H7 (cell line): ENCODE measurements at regions not wholly inside any gene's neighbourhood (a gene's known extent, or its start where the extent isn't known, plus 50 kb on each side); places are given as distances from the start of the nearest gene placed in this dataset.

ENCODE experiments used
- DNase-seq: peaks from one replicate; pipeline ENCODE4 v3.0.0; 2012
- H3K27me3 ChIP-seq: 2 replicates; pipeline ENCODE4 v1.6.0; 2011; ENCODE audit warnings: mild to moderate bottlenecking, low read length; ENCODE audit not compliant: control insufficient read depth, insufficient read depth
- H3K36me3 ChIP-seq: replicated peaks from 2 replicates; pipeline ENCODE4 v1.5.1; 2011; ENCODE audit warnings: low read length; ENCODE audit not compliant: control insufficient read depth, insufficient read depth
- H3K4me3 ChIP-seq: 2 replicates; pipeline ENCODE4 v1.5.1; 2011; ENCODE audit warnings: low read depth, mild to moderate bottlenecking, control low read depth, low read length, moderate library complexity; ENCODE audit not compliant: insufficient read depth

DNA sequence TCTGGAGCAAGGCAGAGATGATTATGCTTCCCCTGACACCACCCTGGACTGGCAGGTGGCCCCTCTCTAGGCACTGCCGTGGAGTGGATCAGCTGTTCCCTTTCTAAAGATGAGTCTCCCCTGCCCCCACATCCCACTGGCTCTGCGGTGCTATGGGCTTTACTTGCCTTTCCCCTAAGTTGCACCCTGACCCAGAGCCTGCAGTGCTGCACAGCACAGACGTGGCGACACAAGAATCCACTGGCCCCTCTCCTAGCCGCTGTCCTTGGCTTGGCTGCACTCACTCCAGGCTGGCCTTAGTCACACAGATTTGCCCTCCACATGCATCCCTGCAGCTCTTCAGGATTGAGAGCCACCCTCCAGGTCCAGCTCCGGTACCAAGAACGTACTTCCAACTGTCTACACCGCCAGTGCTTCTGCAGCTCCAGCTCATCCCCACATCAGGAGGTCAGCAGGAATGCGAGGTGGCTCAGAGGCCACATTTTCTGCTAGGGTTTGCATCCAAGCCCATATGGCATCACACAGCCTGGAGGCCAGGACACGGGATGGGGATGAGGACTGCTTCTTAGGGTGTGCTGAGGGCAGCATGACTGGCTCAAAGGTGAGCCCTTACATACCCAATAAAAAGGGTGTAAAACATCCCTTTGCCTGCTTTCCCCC, 82.4 kb upstream of the RASGRF1 start:
- no peaks in the 10 kb centered on the region for H3K36me3 ChIP-seq
- DNase-seq, result no peak
- no peak overlapping the region for H3K4me3 ChIP-seq
- H3K27me3 ChIP-seq, result no peaks in the 10 kb centered on the region

DNA sequence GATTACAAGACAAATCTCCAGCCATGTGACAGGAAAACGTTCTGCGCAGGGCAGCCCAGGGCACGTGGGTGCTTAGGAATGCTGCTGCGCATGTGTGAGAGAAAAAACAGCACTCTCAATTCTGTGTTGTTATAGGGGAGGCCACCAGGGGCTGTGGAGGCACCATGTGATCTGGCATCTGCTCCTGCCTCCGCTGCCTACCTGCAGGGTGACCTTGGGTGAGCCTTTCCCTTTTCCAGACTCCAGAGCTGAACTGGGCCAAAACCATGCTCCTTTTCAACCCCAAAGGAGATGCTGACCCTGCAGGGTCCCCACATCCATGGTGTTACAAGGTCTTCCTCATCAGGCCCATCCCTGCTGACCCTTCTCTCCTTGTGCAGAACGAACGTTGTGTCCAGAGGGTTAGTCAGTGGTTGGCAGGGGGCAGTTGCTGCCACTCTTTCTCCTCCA, 81.5 kb upstream of the RASGRF1 start:
- DNase-seq, result peak; percentile 73
- H3K27me3 ChIP-seq, result no peaks in the 10 kb centered on the region
- no peak overlapping the region for H3K4me3 ChIP-seq
- no peaks in the 10 kb centered on the region for H3K36me3 ChIP-seq

DNA sequence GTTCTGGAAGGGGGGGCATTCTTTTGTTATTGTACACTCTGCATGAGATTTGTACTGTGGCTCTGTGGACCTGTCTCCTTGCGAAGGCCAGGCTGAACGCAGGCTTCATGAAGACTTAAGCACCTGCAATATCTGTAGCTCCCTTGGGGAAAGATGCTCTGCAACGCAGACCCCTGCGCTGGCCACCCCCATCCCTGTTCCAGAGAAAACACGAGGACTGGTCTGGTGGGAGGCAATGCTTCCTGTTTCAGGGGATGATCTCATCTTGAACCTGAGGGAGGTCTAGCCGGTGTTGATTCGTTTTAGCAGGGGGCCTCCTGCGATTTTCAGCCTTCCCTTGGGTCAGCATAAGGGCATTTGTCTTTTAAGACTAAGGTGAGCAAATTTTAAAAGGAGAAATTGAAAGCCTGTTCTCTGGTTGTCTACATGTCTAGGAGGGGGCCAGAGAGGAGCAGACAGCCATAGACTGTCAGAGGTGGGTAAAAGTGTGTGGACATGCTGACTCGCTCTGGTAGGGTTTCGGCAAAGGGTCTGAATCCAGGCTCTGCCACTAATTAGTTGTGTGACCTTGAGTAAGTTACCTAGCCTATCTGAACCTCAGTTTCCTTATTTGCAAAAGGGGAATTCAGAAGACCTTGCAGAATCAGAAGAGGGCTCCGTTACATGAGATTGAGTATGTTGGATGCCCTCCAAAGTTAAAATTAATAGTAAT, 80.9 kb upstream of the RASGRF1 start:
- peak; percentile 3 for DNase-seq
- Histone ChIP-seq H3K27me3 (no peaks in the 10 kb centered on the region), H3K36me3 (no peaks in the 10 kb centered on the region), H3K4me3 (no peak overlapping the region)

DNA sequence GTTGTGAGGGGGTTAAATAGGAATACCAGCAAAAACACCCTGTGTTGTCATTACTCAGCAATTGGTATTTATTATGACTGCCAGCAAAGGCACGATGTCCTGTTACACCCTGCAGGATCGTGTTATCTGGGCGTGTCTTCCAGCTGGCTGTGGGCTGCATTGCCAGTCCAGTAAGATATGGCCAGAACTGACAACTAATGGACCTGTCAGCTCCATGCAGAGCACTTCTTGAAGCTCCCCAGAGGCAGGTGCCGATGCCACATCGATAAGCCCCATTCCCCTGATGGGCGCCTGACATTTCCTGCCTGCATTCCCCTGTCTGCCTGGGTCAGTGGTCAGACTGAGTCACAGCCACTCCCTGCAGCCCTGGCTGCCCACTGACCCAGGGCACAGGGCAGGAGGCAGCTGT, 79.7 kb upstream of the RASGRF1 start:
- Histone ChIP-seq H3K4me3 (no peak overlapping the region), H3K27me3 (no peaks in the 10 kb centered on the region), H3K36me3 (no peaks in the 10 kb centered on the region)
- DNase-seq, result no peak

DNA sequence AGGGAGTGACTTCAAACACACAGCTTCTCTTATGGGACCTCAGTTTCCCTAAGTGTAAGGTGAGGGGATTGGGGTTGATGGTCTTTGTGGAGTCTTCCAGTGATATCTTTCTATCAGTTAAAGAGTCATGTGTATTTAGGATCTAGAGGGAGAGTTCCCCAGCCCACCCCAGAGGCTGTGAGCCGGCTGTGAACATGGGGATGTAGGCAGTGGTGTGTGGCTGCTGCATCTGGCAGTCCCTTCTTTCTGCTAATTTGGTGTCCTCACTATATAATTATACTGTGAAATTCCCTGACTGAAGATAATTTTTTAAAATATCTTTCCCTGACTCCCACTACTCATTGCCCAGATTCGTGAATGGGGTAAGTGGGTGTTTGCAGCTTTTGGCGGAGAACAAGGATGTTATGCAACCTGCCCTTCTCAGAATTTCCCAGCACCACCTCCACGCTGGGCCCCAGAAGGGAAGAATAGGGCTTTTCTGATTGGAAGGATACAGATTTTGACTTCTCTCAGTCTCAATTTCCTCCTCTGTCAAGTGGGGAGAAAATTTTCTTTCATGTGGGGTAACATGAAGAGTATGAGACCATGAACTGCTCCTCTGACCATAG, 79.0 kb upstream of the RASGRF1 start:
- H3K27me3 ChIP-seq, result no peaks in the 10 kb centered on the region
- H3K4me3 ChIP-seq, result no peak overlapping the region
- DNase-seq, result no peak
- H3K36me3 ChIP-seq, result no peaks in the 10 kb centered on the region

DNA sequence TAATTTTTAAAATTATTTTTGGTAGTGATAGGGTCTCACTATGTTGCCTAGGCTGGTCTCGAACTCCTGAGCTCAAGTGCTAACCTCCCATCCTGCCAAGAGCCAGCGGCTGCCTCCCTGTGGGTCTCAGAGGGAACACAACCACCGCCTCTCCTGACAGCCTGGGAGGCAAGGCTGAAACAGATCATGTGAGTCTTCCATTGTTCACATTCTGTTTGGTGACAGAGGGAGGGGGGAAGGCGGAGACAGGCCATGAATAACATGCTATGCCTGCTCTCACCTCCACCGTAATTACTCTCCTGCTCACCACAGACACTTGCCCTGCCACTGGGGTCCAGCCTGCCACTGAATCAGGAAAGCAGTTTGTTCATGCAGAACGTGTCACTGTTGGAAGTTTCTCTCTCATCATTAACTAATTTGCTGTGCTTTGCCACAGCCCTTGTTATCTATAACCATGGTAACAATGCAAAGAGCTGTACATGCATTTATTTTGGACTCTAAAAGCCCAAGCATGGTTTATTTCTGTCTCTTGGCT, 78.4 kb upstream of the RASGRF1 start:
- Histone ChIP-seq H3K4me3 (no peak overlapping the region), H3K36me3 (no peaks in the 10 kb centered on the region), H3K27me3 (no peaks in the 10 kb centered on the region)
- DNase-seq, result peak; percentile 80

DNA sequence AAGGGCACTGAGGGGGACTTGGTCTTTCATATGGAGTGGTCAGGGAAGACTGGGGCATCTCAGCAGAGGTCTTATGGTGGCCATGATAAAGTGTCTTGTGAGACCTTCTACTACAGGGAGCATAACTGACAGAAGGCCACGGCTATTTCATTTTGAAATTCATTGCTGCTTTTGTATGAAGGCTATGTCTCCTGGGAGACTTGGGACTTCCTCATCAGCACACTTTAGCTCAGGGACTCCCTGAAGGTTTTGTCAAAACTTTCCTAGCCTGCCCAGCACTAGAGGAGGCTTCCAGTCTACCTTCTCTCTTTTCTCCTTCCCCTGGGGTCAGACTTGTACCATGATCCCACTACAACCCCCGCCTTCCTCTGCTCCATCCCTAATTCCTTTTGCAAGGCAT, 77.2 kb upstream of the RASGRF1 start:
- Histone ChIP-seq H3K36me3 (no peaks in the 10 kb centered on the region), H3K4me3 (no peak overlapping the region), H3K27me3 (no peaks in the 10 kb centered on the region)
- DNase-seq, result no peak

DNA sequence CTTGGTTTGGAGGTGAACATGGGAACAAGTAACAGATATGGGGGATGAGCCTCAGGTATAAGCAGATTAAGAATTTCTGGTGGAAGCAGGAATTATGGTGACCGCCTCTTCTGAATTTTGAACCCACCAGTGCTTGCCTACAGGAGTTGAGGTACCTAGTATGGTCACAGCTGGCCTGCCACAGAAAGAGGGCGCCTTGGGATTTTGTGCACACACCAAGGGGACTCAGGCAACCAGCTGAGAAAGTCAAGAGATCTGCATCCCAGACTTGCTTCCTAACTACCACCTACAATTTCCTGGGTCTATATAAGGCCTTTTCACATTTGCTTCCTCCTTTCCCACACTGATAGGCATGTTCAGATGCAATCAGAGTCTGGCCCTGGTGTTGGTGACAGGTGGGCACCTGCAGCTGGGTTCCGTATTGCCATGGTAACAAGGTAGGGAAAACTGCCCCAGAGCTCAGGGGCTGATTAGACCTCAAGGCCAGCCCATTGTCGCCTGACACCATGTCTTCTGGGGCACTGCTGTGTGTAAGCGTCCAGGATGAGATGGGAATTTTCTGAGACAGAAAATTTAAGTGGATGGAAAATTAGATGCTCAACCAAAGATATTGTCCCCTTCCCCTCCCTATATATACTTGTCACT, 75.9 kb upstream of the RASGRF1 start:
- Histone ChIP-seq H3K4me3 (no peak overlapping the region), H3K36me3 (no peaks in the 10 kb centered on the region), H3K27me3 (no peaks in the 10 kb centered on the region)
- DNase-seq, result no peak

DNA sequence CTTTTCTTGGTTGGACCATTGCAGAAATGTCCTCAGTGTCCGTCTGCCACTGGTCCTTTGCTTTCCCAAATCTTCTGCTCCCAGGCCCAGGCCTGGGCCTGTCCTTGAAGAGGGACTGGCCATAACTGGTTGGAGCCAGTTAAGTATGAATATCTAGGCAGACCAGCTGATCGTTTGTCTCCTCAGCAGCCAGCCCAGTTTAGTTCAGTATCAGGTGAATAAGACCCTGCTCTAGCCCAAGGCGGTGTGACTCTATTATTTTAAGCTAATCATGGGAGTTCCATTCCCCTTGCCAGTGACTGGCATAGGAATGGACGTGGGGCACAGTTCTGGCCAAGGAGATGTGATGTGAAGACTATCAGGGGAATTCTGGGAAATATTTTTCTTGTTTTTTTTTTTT, 73.9 kb upstream of the RASGRF1 start:
- Histone ChIP-seq H3K27me3 (no peaks in the 10 kb centered on the region), H3K36me3 (no peaks in the 10 kb centered on the region)
- no peak for DNase-seq

DNA sequence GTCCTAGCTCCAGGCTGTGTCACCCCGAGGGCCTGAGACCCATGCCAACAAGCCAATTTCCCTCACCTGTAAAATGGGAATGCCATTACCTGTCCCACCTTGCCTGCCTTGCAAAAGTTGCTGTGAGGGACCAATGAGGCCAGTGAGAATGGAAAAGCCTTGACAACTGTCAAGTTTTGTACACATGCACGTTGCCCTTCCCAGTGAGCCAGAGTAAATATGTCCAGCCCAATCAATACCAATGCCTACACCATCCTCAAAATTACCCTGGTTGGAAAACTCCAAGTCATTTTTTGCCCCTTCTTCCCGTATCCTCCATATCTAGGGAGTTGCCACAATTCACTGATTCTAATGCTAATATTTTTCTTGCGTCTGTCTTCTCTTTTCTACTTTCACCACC, 73.5 kb upstream of the RASGRF1 start:
- Histone ChIP-seq H3K36me3 (no peaks in the 10 kb centered on the region), H3K27me3 (no peaks in the 10 kb centered on the region), H3K4me3 (no peak overlapping the region)
- no peak for DNase-seq

More for the DNA sequence above, 73.9 kb upstream of the RASGRF1 start:
- H3K4me3 ChIP-seq, result no peak overlapping the region

DNA sequence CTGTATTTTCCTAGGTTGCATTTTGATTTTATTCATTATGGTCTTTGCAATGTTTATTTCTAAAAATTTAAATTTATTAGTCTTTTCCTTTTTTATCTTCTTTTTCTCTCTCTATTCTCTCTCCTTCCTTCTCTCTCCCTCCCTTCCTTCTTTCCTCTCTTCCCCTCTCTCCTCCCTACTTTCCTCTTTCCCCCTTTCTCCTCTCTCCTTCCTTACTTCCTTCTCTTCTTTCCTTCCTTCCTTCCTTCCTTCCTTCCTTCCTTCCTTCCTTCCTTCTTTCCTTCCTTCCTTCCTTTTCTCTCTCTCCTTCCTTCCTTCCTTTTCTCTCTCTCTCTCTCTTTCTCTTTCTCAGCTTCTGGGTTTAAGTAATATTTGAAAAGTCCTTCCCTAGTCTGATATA, 72.8 kb upstream of the RASGRF1 start:
- H3K27me3 ChIP-seq, result no peaks in the 10 kb centered on the region
- H3K36me3 ChIP-seq, result no peaks in the 10 kb centered on the region
- DNase-seq, result no peak
- H3K4me3 ChIP-seq, result no peak overlapping the region

DNA sequence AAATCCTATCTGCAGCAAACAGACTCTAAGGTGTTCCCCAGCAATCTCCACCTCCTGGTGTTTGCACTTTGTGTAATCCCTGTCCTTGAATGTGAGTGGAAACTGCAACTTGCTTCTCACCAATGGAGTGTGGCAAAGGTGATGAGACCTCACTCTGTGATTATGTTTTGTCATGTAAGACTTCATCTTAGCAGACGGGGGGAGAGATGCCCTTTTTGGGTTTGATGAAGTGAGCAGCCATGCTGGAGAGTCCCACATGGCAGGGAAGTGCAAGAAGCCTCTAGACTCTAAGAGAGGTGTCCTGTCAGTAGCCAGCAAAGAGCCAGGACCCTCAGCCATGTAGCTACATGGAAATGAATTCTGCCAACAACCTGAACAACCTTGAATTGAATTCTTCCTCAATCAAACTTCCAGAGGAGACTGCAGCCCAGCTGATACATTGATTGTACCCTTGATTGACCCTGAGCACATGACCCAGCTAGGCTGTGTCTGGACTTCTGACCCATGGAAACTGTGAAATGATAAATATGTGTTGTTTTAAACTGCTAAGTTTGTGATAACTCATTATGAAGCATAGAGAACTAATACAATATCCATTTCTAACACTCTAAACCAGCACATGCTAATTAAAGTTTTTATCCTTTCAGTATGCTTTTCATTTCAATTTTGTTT, 71.4 kb upstream of the RASGRF1 start:
- Histone ChIP-seq H3K36me3 (no peaks in the 10 kb centered on the region), H3K4me3 (no peak overlapping the region), H3K27me3 (no peaks in the 10 kb centered on the region)
- DNase-seq, result no peak

DNA sequence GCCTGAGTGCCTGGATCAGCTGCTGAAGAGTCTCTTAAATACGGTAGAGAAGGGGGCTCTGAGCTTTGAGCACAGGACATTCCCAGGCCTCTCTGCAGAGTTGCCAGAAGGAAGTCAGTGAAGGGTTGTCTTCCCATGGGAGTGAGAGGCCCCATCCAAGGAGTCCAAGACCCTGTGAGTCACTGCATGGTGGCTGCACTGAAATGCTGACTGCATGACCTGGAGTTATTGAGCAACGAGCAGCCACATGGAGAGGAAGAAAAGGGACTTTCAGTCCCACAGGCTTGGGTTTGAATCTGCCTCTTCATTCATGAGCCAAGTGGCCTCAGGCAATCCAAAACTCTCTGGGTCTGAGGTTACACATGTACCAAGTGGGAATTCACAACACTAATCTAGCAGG, 69.6 kb upstream of the RASGRF1 start:
- no peak for DNase-seq
- no peaks in the 10 kb centered on the region for H3K36me3 ChIP-seq
- no peaks in the 10 kb centered on the region for H3K27me3 ChIP-seq
- no peak overlapping the region for H3K4me3 ChIP-seq
